GM12878 (cell line): ENCODE measurements at regions not wholly inside any gene's neighbourhood (a gene's known extent, or its start where the extent isn't known, plus 50 kb on each side); places are given as distances from the start of the nearest gene placed in this dataset.

Experiments
- CBFB ChIP-seq: IDR thresholded peaks from 2 replicates; pipeline ENCODE4 v1.6.1; 2016; ENCODE audit warnings: antibody characterized with exemption, low read depth
- CREB1 ChIP-seq: IDR thresholded peaks from 2 replicates; pipeline ENCODE4 v1.6.1; 2012; ENCODE audit warnings: low read depth, mild to moderate bottlenecking, inconsistent platforms
- CTCF ChIP-seq, 3 experiments: IDR thresholded peaks in 2 of 3; conservative IDR thresholded peaks in 1 of 3; 2 replicates each; pipeline ENCODE4 v1.5.1; 2011; ENCODE audit warnings: low read depth in 3 of 3, low read length in 3 of 3, mild to moderate bottlenecking in 3 of 3, control low read depth in 2 of 3, moderate library complexity in 2 of 3, inconsistent platforms in 1 of 3, mixed read lengths in 1 of 3; ENCODE audit not compliant: control insufficient read depth in 2 of 3, insufficient read depth in 1 of 3; ENCODE audit errors: extremely low read depth in 1 of 3
- POLR2AphosphoS2 ChIP-seq: IDR thresholded peaks from 2 replicates; pipeline ENCODE4 v1.6.1; 2011; ENCODE audit warnings: low read depth, mild to moderate bottlenecking, low read length, improper control_type of control experiment, moderate library complexity
- RAD21 ChIP-seq: IDR thresholded peaks from 2 replicates; pipeline ENCODE4 v1.6.1; 2011; ENCODE audit warnings: mild to moderate bottlenecking, low read depth, low read length, moderate library complexity; ENCODE audit not compliant: insufficient read depth
- SREBF1 ChIP-seq: IDR thresholded peaks from 2 replicates; pipeline ENCODE4 v1.6.1; 2012; ENCODE audit warnings: mild to moderate bottlenecking, low read length
- TAF1 ChIP-seq: IDR thresholded peaks from 2 replicates; pipeline ENCODE4 v1.6.1; 2011; ENCODE audit warnings: mild to moderate bottlenecking, low read depth, low read length, borderline replicate concordance
- ZNF274 ChIP-seq: IDR thresholded peaks from one replicate; pipeline ENCODE4 v1.8.0; 2011; ENCODE audit not compliant: insufficient read length, insufficient read depth
- TF ChIP-seq, protein P1 (sequence below): IDR thresholded peaks from 2 replicates; pipeline ENCODE4 v1.6.1; 2012; ENCODE audit warnings: mild to moderate bottlenecking, low read depth, low read length

GRCh38 chr18:10114717-10115463, 201.1 kb downstream of the VAPA start:
- TF ChIP-seq CTCF (IDR thresholded peaks at IDR 0.05 in 2 of 3, conservative IDR thresholded peaks at IDR 0.05 in 1 of 3; ENCODE audit: control insufficient read depth in 2 of 3, extremely low read depth in 1 of 3, insufficient read depth in 1 of 3, low read depth in 3 of 3, low read length in 3 of 3) (no peak), SREBF1 (no peak), TAF1 (no peak), POLR2AphosphoS2 (no peak), RAD21 (no peak), ZNF274 (no peak), CREB1 (no peak), CBFB (no peak)
- TF ChIP-seq, protein P1, sequence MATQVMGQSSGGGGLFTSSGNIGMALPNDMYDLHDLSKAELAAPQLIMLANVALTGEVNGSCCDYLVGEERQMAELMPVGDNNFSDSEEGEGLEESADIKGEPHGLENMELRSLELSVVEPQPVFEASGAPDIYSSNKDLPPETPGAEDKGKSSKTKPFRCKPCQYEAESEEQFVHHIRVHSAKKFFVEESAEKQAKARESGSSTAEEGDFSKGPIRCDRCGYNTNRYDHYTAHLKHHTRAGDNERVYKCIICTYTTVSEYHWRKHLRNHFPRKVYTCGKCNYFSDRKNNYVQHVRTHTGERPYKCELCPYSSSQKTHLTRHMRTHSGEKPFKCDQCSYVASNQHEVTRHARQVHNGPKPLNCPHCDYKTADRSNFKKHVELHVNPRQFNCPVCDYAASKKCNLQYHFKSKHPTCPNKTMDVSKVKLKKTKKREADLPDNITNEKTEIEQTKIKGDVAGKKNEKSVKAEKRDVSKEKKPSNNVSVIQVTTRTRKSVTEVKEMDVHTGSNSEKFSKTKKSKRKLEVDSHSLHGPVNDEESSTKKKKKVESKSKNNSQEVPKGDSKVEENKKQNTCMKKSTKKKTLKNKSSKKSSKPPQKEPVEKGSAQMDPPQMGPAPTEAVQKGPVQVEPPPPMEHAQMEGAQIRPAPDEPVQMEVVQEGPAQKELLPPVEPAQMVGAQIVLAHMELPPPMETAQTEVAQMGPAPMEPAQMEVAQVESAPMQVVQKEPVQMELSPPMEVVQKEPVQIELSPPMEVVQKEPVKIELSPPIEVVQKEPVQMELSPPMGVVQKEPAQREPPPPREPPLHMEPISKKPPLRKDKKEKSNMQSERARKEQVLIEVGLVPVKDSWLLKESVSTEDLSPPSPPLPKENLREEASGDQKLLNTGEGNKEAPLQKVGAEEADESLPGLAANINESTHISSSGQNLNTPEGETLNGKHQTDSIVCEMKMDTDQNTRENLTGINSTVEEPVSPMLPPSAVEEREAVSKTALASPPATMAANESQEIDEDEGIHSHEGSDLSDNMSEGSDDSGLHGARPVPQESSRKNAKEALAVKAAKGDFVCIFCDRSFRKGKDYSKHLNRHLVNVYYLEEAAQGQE, result no peak
